HCT116 (cell line): ENCODE measurements at regions not wholly inside any gene's neighbourhood (a gene's known extent, or its start where the extent isn't known, plus 50 kb on each side); places are given as distances from the start of the nearest gene placed in this dataset.

ENCODE experiments used
- ATAC-seq: fragments of 200-7000 bp; cut with Tn5 transposase; 2 replicates; pipeline ENCODE4 v1.9.1; 2020; ENCODE audit warnings: mild to moderate bottlenecking, moderate library complexity
- BruUV-seq: library from RNA; stranded (reverse); fragments of 400-500 nt; replicated peaks from 2 replicates; lab custom pipeline; 2021; lab: Mats Ljungman, UMichigan
- CTCF ChIA-PET: fragments of 300-600 bp; sonication (Branson Sonifier 250); formaldehyde crosslinking; loops from one replicate; lab custom pipeline; 2021; ENCODE audit warnings: antibody characterized with exemption; lab: Charles Lee
- POLR2A ChIA-PET: fragments of 300-600, 350-600 bp; sonication (Branson Sonifier 250); formaldehyde crosslinking; loops from one replicate; lab custom pipeline; 2021; ENCODE audit warnings: antibody characterized with exemption; lab: Charles Lee
- RAD21 ChIA-PET, 2 experiments: fragments of 300-600 bp; sonication (Branson Sonifier 250); formaldehyde crosslinking; loops; one replicate each; lab custom pipeline; 2023; ENCODE audit warnings: low total read pairs in 2 of 2; ENCODE audit not compliant: uncharacterized antibody in 2 of 2, unreplicated experiment in 2 of 2, low non-redundant PET in 1 of 2; lab: Charles Lee
- DNase-seq: peaks from one replicate; pipeline ENCODE4 v3.0.0-alpha.2; 2010; ENCODE audit warnings: low read depth, low spot score
- H2AFZ ChIP-seq: fragments of 200-600 bp; shearing (Covaris generic), sonication (generic); 2 replicates; pipeline ENCODE4 v1.6.1; 2017; ENCODE audit warnings: low read depth, mixed run types, mixed read lengths, antibody characterized with exemption, low read length; ENCODE audit not compliant: poor library complexity, severe bottlenecking
- H3K27ac ChIP-seq: 2 replicates; pipeline ENCODE4 v1.5.1; 2012; ENCODE audit warnings: low read depth, low read length
- H3K27me3 ChIP-seq: fragments of 200-600 bp; sonication (generic); 2 replicates; pipeline ENCODE4 v1.6.1; 2016; ENCODE audit warnings: mixed run types, low read length, mixed read lengths; ENCODE audit not compliant: insufficient read depth
- H3K36me3 ChIP-seq, 2 experiments: fragments of 200-500 bp in 1 of 2; fragments of 200-600 bp in 1 of 2; sonication (Bioruptor generic) in 1 of 2; sonication (generic) in 1 of 2; 2 replicates each; pipeline versions ENCODE4 v1.5.1 to v1.6.1; 2014 to 2016; ENCODE audit warnings: low read length in 2 of 2, inconsistent platforms in 1 of 2, mixed read lengths in 1 of 2, mixed run types in 1 of 2; ENCODE audit not compliant: insufficient read depth in 2 of 2, control insufficient read depth in 1 of 2
- H3K4me1 ChIP-seq, 2 experiments: fragments of 200-600 bp in 1 of 2; sonication (generic) in 1 of 2; 2 replicates each; pipeline versions ENCODE4 v1.5.1 to v1.6.1; 2012 to 2017; ENCODE audit warnings: low read length in 2 of 2, inconsistent platforms in 1 of 2, mild to moderate bottlenecking in 1 of 2, mixed read lengths in 1 of 2, mixed run types in 1 of 2, moderate library complexity in 1 of 2; ENCODE audit not compliant: insufficient read depth in 2 of 2, control insufficient read depth in 1 of 2
- H3K4me2 ChIP-seq: fragments of 200-600 bp; sonication (generic); 2 replicates; pipeline ENCODE4 v1.6.1; 2017; ENCODE audit warnings: mixed run types, low read length, mixed read lengths
- H3K4me3 ChIP-seq, 2 experiments: fragments of 200-600 bp in 1 of 2; sonication (generic) in 1 of 2; replicated peaks in 1 of 2; 2 replicates each; pipeline ENCODE4 v1.5.1; 2011 to 2016; ENCODE audit warnings: low read length in 2 of 2, control low read depth in 1 of 2, low read depth in 1 of 2, mild to moderate bottlenecking in 1 of 2, mixed read lengths in 1 of 2, mixed run types in 1 of 2
- H3K79me2 ChIP-seq: fragments of 200-600 bp; sonication (generic); 2 replicates; pipeline ENCODE4 v1.6.1; 2017; ENCODE audit warnings: mild to moderate bottlenecking, mixed run types, low read length, moderate library complexity, mixed read lengths; ENCODE audit not compliant: insufficient read depth
- H3K9ac ChIP-seq: fragments of 200-600 bp; sonication (generic); 2 replicates; pipeline ENCODE4 v1.6.1; 2016; ENCODE audit warnings: low read length, mixed read lengths
- H3K9me2 ChIP-seq: fragments of 200-600 bp; sonication (generic), shearing (Covaris generic); 2 replicates; pipeline ENCODE4 v1.6.1; 2017; ENCODE audit warnings: mixed run types, mild to moderate bottlenecking, moderate library complexity; ENCODE audit not compliant: insufficient read depth
- H3K9me3 ChIP-seq, 2 experiments: fragments of 200-500 bp in 1 of 2; fragments of 200-600 bp in 1 of 2; sonication (Bioruptor generic) in 1 of 2; sonication (generic) in 1 of 2; 2 replicates each; pipeline ENCODE4 v1.6.1; 2014 to 2017; ENCODE audit warnings: low read length in 2 of 2, mixed read lengths in 2 of 2, inconsistent platforms in 1 of 2, low read depth in 1 of 2, mild to moderate bottlenecking in 1 of 2, mixed run types in 1 of 2, moderate library complexity in 1 of 2; ENCODE audit not compliant: control insufficient read depth in 1 of 2, insufficient read depth in 1 of 2
- H4K20me1 ChIP-seq: fragments of 200-600 bp; sonication (generic), shearing (Covaris generic); 2 replicates; pipeline ENCODE4 v1.6.1; 2017; ENCODE audit warnings: mixed run types, mild to moderate bottlenecking, moderate library complexity; ENCODE audit not compliant: insufficient read depth
- ATF3 ChIP-seq: IDR thresholded peaks from 2 replicates; pipeline ENCODE4 v1.6.1; 2012
- EZH2phosphoT487 ChIP-seq: fragments of 200-600 bp; IDR thresholded peaks from 2 replicates; pipeline ENCODE4 v1.6.1; 2018; ENCODE audit warnings: antibody characterized with exemption, borderline replicate concordance
- MAX ChIP-seq: IDR thresholded peaks from 2 replicates; pipeline ENCODE4 v1.6.1; 2012
- SIN3A ChIP-seq: IDR thresholded peaks from 2 replicates; pipeline ENCODE4 v1.6.1; 2012; ENCODE audit warnings: low read depth
- ZBTB33 ChIP-seq: IDR thresholded peaks from 2 replicates; pipeline ENCODE4 v1.6.1; 2011; ENCODE audit warnings: mild to moderate bottlenecking, low read length, moderate library complexity; ENCODE audit not compliant: insufficient replicate concordance; ENCODE audit errors: extremely low read depth
- ZNF274 ChIP-seq: fragments of 200-500 bp; sonication (Bioruptor generic); IDR thresholded peaks from 2 replicates; pipeline ENCODE4 v1.6.1; 2014; ENCODE audit warnings: mild to moderate bottlenecking, low read depth, low read length, inconsistent platforms
- intact Hi-C: fragments of 100-400 bp; cut with micrococcal nuclease; formaldehyde crosslinking; loops from 2 replicates; pipeline ENCODE4 v1.10.0; 2022
- TF ChIP-seq, protein P1 (sequence below): IDR thresholded peaks from 2 replicates; pipeline ENCODE4 v1.6.1; 2012; ENCODE audit warnings: low read depth

- no TSS peak for BruUV-seq
- ChIA-PET CTCF (no interaction called here), POLR2A (no interaction called here), RAD21 (no interaction called here)
- H3K79me2 ChIP-seq = no peaks in the 10 kb centered on the region
- no peak overlapping the region for H3K9ac ChIP-seq
- no peaks in the 10 kb centered on the region for H3K9me2 ChIP-seq
- H3K27me3 ChIP-seq = no peaks in the 10 kb centered on the region
- no peak for ATAC-seq
- no peak for DNase-seq
- no peak overlapping the region for H3K27ac ChIP-seq
- H3K4me1 ChIP-seq = no peaks in the 10 kb centered on the region
- H3K4me3 ChIP-seq = no peak overlapping the region
- H3K9me3 ChIP-seq = no peaks in the 10 kb centered on the region
- intact Hi-C loops = no loop called here
- H4K20me1 ChIP-seq = no peaks in the 10 kb centered on the region
- no peak overlapping the region for H2AFZ ChIP-seq
- H3K4me2 ChIP-seq = no peak overlapping the region
- H3K36me3 ChIP-seq = no peaks in the 10 kb centered on the region
- TF ChIP-seq ATF3 (no peak), MAX (no peak), EZH2phosphoT487 (no peak), ZNF274 (no peak), ZBTB33 (no peak), SIN3A (no peak)
- TF ChIP-seq, protein P1, sequence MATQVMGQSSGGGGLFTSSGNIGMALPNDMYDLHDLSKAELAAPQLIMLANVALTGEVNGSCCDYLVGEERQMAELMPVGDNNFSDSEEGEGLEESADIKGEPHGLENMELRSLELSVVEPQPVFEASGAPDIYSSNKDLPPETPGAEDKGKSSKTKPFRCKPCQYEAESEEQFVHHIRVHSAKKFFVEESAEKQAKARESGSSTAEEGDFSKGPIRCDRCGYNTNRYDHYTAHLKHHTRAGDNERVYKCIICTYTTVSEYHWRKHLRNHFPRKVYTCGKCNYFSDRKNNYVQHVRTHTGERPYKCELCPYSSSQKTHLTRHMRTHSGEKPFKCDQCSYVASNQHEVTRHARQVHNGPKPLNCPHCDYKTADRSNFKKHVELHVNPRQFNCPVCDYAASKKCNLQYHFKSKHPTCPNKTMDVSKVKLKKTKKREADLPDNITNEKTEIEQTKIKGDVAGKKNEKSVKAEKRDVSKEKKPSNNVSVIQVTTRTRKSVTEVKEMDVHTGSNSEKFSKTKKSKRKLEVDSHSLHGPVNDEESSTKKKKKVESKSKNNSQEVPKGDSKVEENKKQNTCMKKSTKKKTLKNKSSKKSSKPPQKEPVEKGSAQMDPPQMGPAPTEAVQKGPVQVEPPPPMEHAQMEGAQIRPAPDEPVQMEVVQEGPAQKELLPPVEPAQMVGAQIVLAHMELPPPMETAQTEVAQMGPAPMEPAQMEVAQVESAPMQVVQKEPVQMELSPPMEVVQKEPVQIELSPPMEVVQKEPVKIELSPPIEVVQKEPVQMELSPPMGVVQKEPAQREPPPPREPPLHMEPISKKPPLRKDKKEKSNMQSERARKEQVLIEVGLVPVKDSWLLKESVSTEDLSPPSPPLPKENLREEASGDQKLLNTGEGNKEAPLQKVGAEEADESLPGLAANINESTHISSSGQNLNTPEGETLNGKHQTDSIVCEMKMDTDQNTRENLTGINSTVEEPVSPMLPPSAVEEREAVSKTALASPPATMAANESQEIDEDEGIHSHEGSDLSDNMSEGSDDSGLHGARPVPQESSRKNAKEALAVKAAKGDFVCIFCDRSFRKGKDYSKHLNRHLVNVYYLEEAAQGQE = no peak
- TF ChIP-seq, all 23 proteins: peak for 0
Measured at GRCh38 chr15:39115379-39116057, 465.4 kb upstream of the THBS1 start.
